Kidney epithelial cell (primary cell): ENCODE measurements at regions not wholly inside any gene's neighbourhood (a gene's known extent, or its start where the extent isn't known, plus 50 kb on each side); places are given as distances from the start of the nearest gene placed in this dataset.

Experiments used
- DNase-seq: peaks from one replicate; pipeline ENCODE4 v3.0.0-alpha.2; 2010; ENCODE audit warnings: low read depth
- H3K27me3 ChIP-seq: 2 replicates; pipeline ENCODE4 v1.6.0; 2011; ENCODE audit warnings: low read length; ENCODE audit not compliant: control insufficient read depth, insufficient read depth
- H3K36me3 ChIP-seq: 2 replicates; pipeline ENCODE4 v1.5.1; 2011; ENCODE audit warnings: low read length; ENCODE audit not compliant: control insufficient read depth, insufficient read depth
- H3K4me3 ChIP-seq: 2 replicates; pipeline ENCODE4 v1.5.1; 2011; ENCODE audit warnings: low read depth, mild to moderate bottlenecking, control low read depth, low read length
- CTCF ChIP-seq: IDR thresholded peaks from 2 replicates; pipeline ENCODE4 v1.5.1; 2011; ENCODE audit warnings: mild to moderate bottlenecking, moderate library complexity, low read length, control low read depth, inconsistent platforms; ENCODE audit not compliant: insufficient read depth, poor library complexity, severe bottlenecking

- no peaks in the 10 kb centered on the region for H3K36me3 ChIP-seq
- DNase-seq: no peak
- no peaks in the 10 kb centered on the region for H3K27me3 ChIP-seq
- no peak overlapping the region for H3K4me3 ChIP-seq
- TF ChIP-seq CTCF: no peak
Measured at GRCh38 chr4:71691416-71692073, 92.3 kb downstream of the GC start.

- H3K27me3 ChIP-seq: no peaks in the 10 kb centered on the region
- TF ChIP-seq CTCF: no peak
- no peak for DNase-seq
- no peak overlapping the region for H3K4me3 ChIP-seq
- H3K36me3 ChIP-seq: no peaks in the 10 kb centered on the region
Measured at GRCh38 chr4:71689822-71690221, 94.1 kb downstream of the GC start.

- Histone ChIP-seq H3K27me3 (no peaks in the 10 kb centered on the region), H3K36me3 (no peaks in the 10 kb centered on the region), H3K4me3 (no peak overlapping the region)
- no peak for DNase-seq
- no peak for TF ChIP-seq CTCF
Measured at GRCh38 chr4:71687056-71687455, 96.8 kb downstream of the GC start.

GRCh38 chr4:71685975-71686374 is 97.9 kb downstream of the GC start:
- TF ChIP-seq CTCF: no peak
- Histone ChIP-seq H3K27me3 (no peaks in the 10 kb centered on the region), H3K36me3 (no peaks in the 10 kb centered on the region), H3K4me3 (no peak overlapping the region)
- no peak for DNase-seq

GRCh38 chr4:71683309-71683708 is 100.6 kb downstream of the GC start:
- DNase-seq: no peak
- TF ChIP-seq CTCF: no peak
- Histone ChIP-seq H3K27me3 (no peaks in the 10 kb centered on the region), H3K4me3 (no peak overlapping the region), H3K36me3 (no peaks in the 10 kb centered on the region)

- no peak for DNase-seq
- H3K4me3 ChIP-seq: no peak overlapping the region
- H3K36me3 ChIP-seq: no peaks in the 10 kb centered on the region
- TF ChIP-seq CTCF: no peak
- H3K27me3 ChIP-seq: no peaks in the 10 kb centered on the region
Measured at GRCh38 chr4:71680706-71681105, 103.2 kb downstream of the GC start.
